Endothelial cell of umbilical vein (primary cell): ENCODE measurements at regions not wholly inside any gene's neighbourhood (a gene's known extent, or its start where the extent isn't known, plus 50 kb on each side); places are given as distances from the start of the nearest gene placed in this dataset.

Experiments used
- BruUV-seq: library from RNA; stranded (reverse); fragments of 400-500 nt; replicated peaks from 2 replicates; lab custom pipeline; 2021; lab: Mats Ljungman, UMichigan
- CTCF ChIA-PET: fragments of 300-600, 350-600 bp; sonication (Branson Sonifier 250); formaldehyde crosslinking; loops from one replicate; lab custom pipeline; 2021; ENCODE audit warnings: antibody characterized with exemption, inconsistent platforms; lab: Charles Lee
- POLR2A ChIA-PET: fragments of 300-600, 350-600 bp; sonication (Branson Sonifier 250); formaldehyde crosslinking; loops from one replicate; lab custom pipeline; 2021; ENCODE audit warnings: antibody characterized with exemption, inconsistent platforms; lab: Charles Lee
- DNase-seq: peaks from one replicate; pipeline ENCODE4 v3.0.0-alpha.2; 2011; ENCODE audit warnings: low read depth, low spot score
- FAIRE-seq: peaks from 2 replicates; lab custom pipeline; 2011; peaks lifted over from hg19 to GRCh38; lab: Jason Lieb, UNC
- H2AFZ ChIP-seq: 2 replicates; pipeline ENCODE4 v1.6.0; 2012; ENCODE audit warnings: low read depth, low read length, control low read depth, inconsistent platforms
- H3K27ac ChIP-seq: 2 replicates; pipeline ENCODE4 v1.5.1; 2011; ENCODE audit warnings: low read depth, mild to moderate bottlenecking, control low read depth, low read length, moderate library complexity; ENCODE audit not compliant: insufficient read depth
- H3K27me3 ChIP-seq, 2 experiments: 2 replicates each; pipeline versions ENCODE4 v1.6.0 to v1.6.1; 2011; ENCODE audit warnings: low read length in 2 of 2, mixed read lengths in 1 of 2; ENCODE audit not compliant: control insufficient read depth in 2 of 2, insufficient read depth in 2 of 2
- H3K36me3 ChIP-seq, 2 experiments: 2 replicates in 1 of 2; 3 replicates in 1 of 2; pipeline ENCODE4 v1.5.1; 2011; ENCODE audit warnings: low read length in 2 of 2, mild to moderate bottlenecking in 1 of 2, moderate library complexity in 1 of 2; ENCODE audit not compliant: control insufficient read depth in 2 of 2, insufficient read depth in 2 of 2; ENCODE audit errors: extremely low read depth in 1 of 2
- H3K4me1 ChIP-seq: 3 replicates; pipeline ENCODE4 v1.5.1; 2011; ENCODE audit warnings: mild to moderate bottlenecking, low read length; ENCODE audit not compliant: control insufficient read depth, insufficient read depth; ENCODE audit errors: extremely low read depth
- H3K4me2 ChIP-seq: 2 replicates; pipeline ENCODE4 v1.6.1; 2011; ENCODE audit warnings: low read length, control low read depth, mixed read lengths; ENCODE audit not compliant: insufficient read depth
- H3K4me3 ChIP-seq, 3 experiments: fragments of 200-600 bp in 1 of 3; sonication (generic), shearing (Covaris generic) in 1 of 3; replicated peaks in 1 of 3; 2 replicates each; pipeline ENCODE4 v1.5.1; 2011 to 2016; ENCODE audit warnings: control low read depth in 3 of 3, low read length in 3 of 3, mild to moderate bottlenecking in 2 of 3, inconsistent platforms in 1 of 3, low read depth in 1 of 3, moderate library complexity in 1 of 3; ENCODE audit not compliant: insufficient read depth in 1 of 3
- H3K79me2 ChIP-seq: 2 replicates; pipeline ENCODE4 v1.6.0; 2012; ENCODE audit warnings: low read length, inconsistent platforms; ENCODE audit not compliant: control insufficient read depth, insufficient read depth
- H3K9ac ChIP-seq: replicated peaks from 2 replicates; pipeline ENCODE3; 2011; ENCODE audit warnings: low read length, control low read depth; ENCODE audit not compliant: insufficient read depth; ENCODE audit errors: extremely low read depth
- H3K9me1 ChIP-seq: replicated peaks from 3 replicates; pipeline ENCODE4 v1.6.0; 2011; ENCODE audit warnings: mild to moderate bottlenecking, low read length; ENCODE audit not compliant: control insufficient read depth, insufficient read depth; ENCODE audit errors: extremely low read depth
- H3K9me3 ChIP-seq: replicated peaks from 2 replicates; pipeline ENCODE4 v1.5.1; 2012; ENCODE audit warnings: low read length, inconsistent platforms; ENCODE audit not compliant: control insufficient read depth, insufficient read depth
- H4K20me1 ChIP-seq: replicated peaks from 2 replicates; pipeline ENCODE3; 2011; ENCODE audit warnings: mild to moderate bottlenecking, low read length; ENCODE audit not compliant: control insufficient read depth, insufficient read depth; ENCODE audit errors: extremely low read depth
- EZH2 ChIP-seq: IDR thresholded peaks from 2 replicates; pipeline ENCODE4 v1.6.1; 2012; ENCODE audit warnings: borderline replicate concordance, low read depth, mild to moderate bottlenecking, moderate library complexity, low read length, inconsistent platforms; ENCODE audit not compliant: severe bottlenecking
- FOS ChIP-seq: IDR thresholded peaks from 2 replicates; pipeline ENCODE4 v1.6.1; 2011; ENCODE audit warnings: mild to moderate bottlenecking, low read length, moderate library complexity, borderline replicate concordance; ENCODE audit not compliant: insufficient read depth
- GATA2 ChIP-seq: IDR thresholded peaks from 2 replicates; pipeline ENCODE4 v1.7.0; 2011; ENCODE audit warnings: low read depth, mild to moderate bottlenecking, moderate library complexity, mixed read lengths, low read length; ENCODE audit not compliant: insufficient read length, insufficient read depth
- JUN ChIP-seq: IDR thresholded peaks from 2 replicates; pipeline ENCODE4 v1.6.1; 2011; ENCODE audit warnings: borderline replicate concordance, low read depth; ENCODE audit not compliant: insufficient read length, insufficient read depth
- MYC ChIP-seq: IDR thresholded peaks from one replicate; pipeline ENCODE4 v1.6.1; 2011; ENCODE audit warnings: mild to moderate bottlenecking, low read depth, low read length
- POLR2A ChIP-seq: IDR thresholded peaks from 2 replicates; pipeline ENCODE4 v1.6.1; 2012; ENCODE audit warnings: low read depth, mild to moderate bottlenecking, control low read depth, low read length
- POLR2AphosphoS5 ChIP-seq: IDR thresholded peaks from 2 replicates; pipeline ENCODE4 v1.6.1; 2012; ENCODE audit warnings: low read depth, mild to moderate bottlenecking, control low read depth, low read length, moderate library complexity; ENCODE audit not compliant: insufficient read depth
- dilution Hi-C: fragments of 300-500 bp; cut with MboI; formaldehyde crosslinking; loops from one replicate; pipeline ENCODE4 v1.15.0; 2019; ENCODE audit warnings: low sequenced_read_pairs; ENCODE audit not compliant: extremely low pct_ligation_motif_present
- intact Hi-C: fragments of 100-400 bp; cut with micrococcal nuclease; formaldehyde crosslinking; loops from one replicate; pipeline ENCODE4 v1.10.0; 2022
- TF ChIP-seq, protein P1 (sequence below), 2 donors: IDR thresholded peaks; 1 replicate in 1 of 2; 2 replicates in 1 of 2; pipeline ENCODE4 v1.5.1; 2011; ENCODE audit warnings: low read length in 2 of 2, mild to moderate bottlenecking in 2 of 2, moderate library complexity in 2 of 2, control low read depth in 1 of 2, inconsistent platforms in 1 of 2, low read depth in 1 of 2; ENCODE audit not compliant: insufficient read depth in 1 of 2; ENCODE audit errors: extremely low read depth in 1 of 2
- TF ChIP-seq, protein P2 (sequence below): IDR thresholded peaks from 2 replicates; pipeline ENCODE4 v1.6.1; 2011; ENCODE audit not compliant: insufficient read depth, insufficient read length

DNA sequence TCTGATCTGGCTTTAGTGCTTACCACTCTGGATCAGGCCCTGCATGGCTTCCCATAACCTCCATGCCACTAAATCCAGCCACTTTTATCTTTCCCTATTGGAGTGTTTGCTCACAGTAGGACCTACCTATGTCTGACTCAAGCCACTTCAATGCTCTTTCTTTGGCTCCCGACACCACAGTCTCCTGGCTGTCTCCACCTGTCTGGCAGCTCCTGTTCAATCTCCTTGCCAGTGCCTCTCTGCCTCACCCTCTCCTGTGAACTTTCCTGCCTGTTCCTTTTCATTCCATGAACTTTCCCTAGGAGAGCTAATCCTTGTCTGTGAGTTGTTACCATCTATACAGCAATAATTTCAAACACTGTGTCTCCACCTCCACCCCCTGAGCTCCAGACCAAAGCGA lies 82.6 kb upstream of the UCN3 start:
- DNase-seq = no peak
- FAIRE-seq = no peak
- Histone ChIP-seq H3K27ac (no peak overlapping the region), H3K79me2 (no peaks in the 10 kb centered on the region), H3K9me1 (no peaks in the 10 kb centered on the region), H3K4me1 (peaks cover 14% of the 10 kb centered on the region), H4K20me1 (no peaks in the 10 kb centered on the region), H3K9ac (no peak overlapping the region), H3K4me3 (no peak overlapping the region), H3K27me3 (no peaks in the 10 kb centered on the region), H3K9me3 (no peaks in the 10 kb centered on the region), H3K4me2 (no peak overlapping the region), H2AFZ (no peak overlapping the region), H3K36me3 (no peaks in the 10 kb centered on the region)
- BruUV-seq = no TSS peak
- dilution Hi-C loops (no loop called here), intact Hi-C loops (loop anchor here (5.0 kb wide), 1 partner anchor 190 kb away; the partner anchor contains the start of gene AKR1C3)
- CTCF ChIA-PET = interaction anchor here (2.5 kb wide), 1 partner anchor 432 kb away, joined by 21 read pairs; no protein-coding TSS in a partner anchor
- TF ChIP-seq MYC = no peak
- no peak for TF ChIP-seq JUN
- TF ChIP-seq, protein P1, sequence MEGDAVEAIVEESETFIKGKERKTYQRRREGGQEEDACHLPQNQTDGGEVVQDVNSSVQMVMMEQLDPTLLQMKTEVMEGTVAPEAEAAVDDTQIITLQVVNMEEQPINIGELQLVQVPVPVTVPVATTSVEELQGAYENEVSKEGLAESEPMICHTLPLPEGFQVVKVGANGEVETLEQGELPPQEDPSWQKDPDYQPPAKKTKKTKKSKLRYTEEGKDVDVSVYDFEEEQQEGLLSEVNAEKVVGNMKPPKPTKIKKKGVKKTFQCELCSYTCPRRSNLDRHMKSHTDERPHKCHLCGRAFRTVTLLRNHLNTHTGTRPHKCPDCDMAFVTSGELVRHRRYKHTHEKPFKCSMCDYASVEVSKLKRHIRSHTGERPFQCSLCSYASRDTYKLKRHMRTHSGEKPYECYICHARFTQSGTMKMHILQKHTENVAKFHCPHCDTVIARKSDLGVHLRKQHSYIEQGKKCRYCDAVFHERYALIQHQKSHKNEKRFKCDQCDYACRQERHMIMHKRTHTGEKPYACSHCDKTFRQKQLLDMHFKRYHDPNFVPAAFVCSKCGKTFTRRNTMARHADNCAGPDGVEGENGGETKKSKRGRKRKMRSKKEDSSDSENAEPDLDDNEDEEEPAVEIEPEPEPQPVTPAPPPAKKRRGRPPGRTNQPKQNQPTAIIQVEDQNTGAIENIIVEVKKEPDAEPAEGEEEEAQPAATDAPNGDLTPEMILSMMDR (IDR thresholded peaks at IDR 0.05; ENCODE audit: extremely low read depth in 1 of 2, insufficient read depth in 1 of 2, low read depth in 1 of 2, low read length in 2 of 2) = no peak
- TF ChIP-seq EZH2 = no peak
- TF ChIP-seq POLR2AphosphoS5 = no peak
- no peak for TF ChIP-seq POLR2A
- TF ChIP-seq FOS = no peak
- TF ChIP-seq, protein P2, sequence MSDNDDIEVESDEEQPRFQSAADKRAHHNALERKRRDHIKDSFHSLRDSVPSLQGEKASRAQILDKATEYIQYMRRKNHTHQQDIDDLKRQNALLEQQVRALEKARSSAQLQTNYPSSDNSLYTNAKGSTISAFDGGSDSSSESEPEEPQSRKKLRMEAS = no peak
- TF ChIP-seq GATA2 = no peak
- POLR2A ChIA-PET = no interaction called here
